B cell (primary cell): ENCODE measurements at regions not wholly inside any gene's neighbourhood (a gene's known extent, or its start where the extent isn't known, plus 50 kb on each side); places are given as distances from the start of the nearest gene placed in this dataset.

Source experiments
- EZH2 ChIP-seq: IDR thresholded peaks from 2 replicates; pipeline ENCODE4 v1.6.1; 2012; ENCODE audit warnings: borderline replicate concordance, low read depth, mild to moderate bottlenecking, moderate library complexity, low read length; ENCODE audit not compliant: insufficient read depth, poor library complexity, severe bottlenecking
- TF ChIP-seq, protein P1 (sequence below): fragments of 200-600 bp; IDR thresholded peaks from one replicate; pipeline ENCODE4 v1.8.0; 2022; ENCODE audit warnings: antibody characterized with exemption, mild to moderate bottlenecking

DNA sequence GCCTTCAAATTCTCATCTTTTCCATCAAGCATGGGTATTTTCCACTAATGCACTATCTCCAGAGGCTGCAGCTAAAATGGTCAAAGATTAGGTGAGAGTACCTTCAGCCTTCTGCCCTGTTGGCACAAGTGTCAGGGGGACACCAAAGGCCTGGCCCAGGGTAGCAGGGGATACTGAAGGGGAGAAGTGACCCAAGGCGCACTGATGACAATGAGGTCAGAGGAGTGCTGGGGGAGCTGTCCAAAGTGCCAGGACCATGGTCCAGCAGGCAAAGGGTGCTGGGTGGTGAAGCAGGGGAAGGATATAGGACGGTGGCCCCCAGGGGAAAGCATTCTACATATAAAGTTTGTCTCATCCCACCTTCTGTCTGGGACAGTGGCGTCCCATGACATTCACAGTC is 303.4 kb downstream of the SMAD2 start:
- TF ChIP-seq, protein P1, sequence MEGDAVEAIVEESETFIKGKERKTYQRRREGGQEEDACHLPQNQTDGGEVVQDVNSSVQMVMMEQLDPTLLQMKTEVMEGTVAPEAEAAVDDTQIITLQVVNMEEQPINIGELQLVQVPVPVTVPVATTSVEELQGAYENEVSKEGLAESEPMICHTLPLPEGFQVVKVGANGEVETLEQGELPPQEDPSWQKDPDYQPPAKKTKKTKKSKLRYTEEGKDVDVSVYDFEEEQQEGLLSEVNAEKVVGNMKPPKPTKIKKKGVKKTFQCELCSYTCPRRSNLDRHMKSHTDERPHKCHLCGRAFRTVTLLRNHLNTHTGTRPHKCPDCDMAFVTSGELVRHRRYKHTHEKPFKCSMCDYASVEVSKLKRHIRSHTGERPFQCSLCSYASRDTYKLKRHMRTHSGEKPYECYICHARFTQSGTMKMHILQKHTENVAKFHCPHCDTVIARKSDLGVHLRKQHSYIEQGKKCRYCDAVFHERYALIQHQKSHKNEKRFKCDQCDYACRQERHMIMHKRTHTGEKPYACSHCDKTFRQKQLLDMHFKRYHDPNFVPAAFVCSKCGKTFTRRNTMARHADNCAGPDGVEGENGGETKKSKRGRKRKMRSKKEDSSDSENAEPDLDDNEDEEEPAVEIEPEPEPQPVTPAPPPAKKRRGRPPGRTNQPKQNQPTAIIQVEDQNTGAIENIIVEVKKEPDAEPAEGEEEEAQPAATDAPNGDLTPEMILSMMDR, result no peak
- TF ChIP-seq EZH2, result no peak
